ENCODE measurements at regions not wholly inside any gene's neighbourhood (a gene's known extent, or its start where the extent isn't known, plus 50 kb on each side); places are given as distances from the start of the nearest gene placed in this dataset.

DNA sequence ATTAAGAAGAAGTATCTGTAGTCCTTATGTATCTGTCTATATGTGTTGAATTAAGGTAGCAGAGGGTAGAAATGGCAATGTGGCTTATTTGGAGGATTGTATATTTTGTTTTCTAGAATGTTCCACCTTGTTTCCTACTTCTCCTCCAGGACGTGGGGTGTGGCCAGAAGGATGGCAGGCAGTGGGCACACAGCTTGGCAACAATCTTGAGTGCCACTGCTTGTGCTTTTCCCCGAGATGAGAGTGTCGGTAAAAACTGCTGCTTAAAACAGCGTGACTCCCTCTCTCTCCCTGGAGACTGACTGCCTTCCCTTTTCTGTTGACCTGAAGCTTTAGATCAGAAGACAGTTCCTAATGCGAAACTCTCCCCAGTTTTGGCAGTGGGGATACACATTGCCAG, 61.2 kb downstream of the FAT3 start:
- TF ChIP-seq TAF1 (IDR thresholded peaks at IDR 0.05; ENCODE audit: borderline replicate concordance, low read depth, low read length) (no peak), POLR2AphosphoS5 (IDR thresholded peaks at IDR 0.05; ENCODE audit: low read depth, low read length) (no peak), RXRA (IDR thresholded peaks at IDR 0.05; ENCODE audit: borderline replicate concordance, low read depth) (no peak), TCF12 (IDR thresholded peaks at IDR 0.05) (no peak), EZH2phosphoT487 (IDR thresholded peaks at IDR 0.05; ENCODE audit: borderline replicate concordance, low read depth) (no peak), EP300 (IDR thresholded peaks at IDR 0.05; ENCODE audit: borderline replicate concordance in 1 of 2, low read depth in 1 of 2, low read length in 1 of 2) (no peak), NRF1 (IDR thresholded peaks at IDR 0.05; ENCODE audit: low read depth, low read length) (no peak)
- TF ChIP-seq, protein P1, sequence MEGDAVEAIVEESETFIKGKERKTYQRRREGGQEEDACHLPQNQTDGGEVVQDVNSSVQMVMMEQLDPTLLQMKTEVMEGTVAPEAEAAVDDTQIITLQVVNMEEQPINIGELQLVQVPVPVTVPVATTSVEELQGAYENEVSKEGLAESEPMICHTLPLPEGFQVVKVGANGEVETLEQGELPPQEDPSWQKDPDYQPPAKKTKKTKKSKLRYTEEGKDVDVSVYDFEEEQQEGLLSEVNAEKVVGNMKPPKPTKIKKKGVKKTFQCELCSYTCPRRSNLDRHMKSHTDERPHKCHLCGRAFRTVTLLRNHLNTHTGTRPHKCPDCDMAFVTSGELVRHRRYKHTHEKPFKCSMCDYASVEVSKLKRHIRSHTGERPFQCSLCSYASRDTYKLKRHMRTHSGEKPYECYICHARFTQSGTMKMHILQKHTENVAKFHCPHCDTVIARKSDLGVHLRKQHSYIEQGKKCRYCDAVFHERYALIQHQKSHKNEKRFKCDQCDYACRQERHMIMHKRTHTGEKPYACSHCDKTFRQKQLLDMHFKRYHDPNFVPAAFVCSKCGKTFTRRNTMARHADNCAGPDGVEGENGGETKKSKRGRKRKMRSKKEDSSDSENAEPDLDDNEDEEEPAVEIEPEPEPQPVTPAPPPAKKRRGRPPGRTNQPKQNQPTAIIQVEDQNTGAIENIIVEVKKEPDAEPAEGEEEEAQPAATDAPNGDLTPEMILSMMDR (IDR thresholded peaks at IDR 0.05) = no peak
- TF ChIP-seq, protein P2, sequence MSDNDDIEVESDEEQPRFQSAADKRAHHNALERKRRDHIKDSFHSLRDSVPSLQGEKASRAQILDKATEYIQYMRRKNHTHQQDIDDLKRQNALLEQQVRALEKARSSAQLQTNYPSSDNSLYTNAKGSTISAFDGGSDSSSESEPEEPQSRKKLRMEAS (IDR thresholded peaks at IDR 0.05; ENCODE audit: low read depth) = no peak

Measured in SK-N-SH (cell line).